GM21723 (cell line): ENCODE measurements at regions not wholly inside any gene's neighbourhood (a gene's known extent, or its start where the extent isn't known, plus 50 kb on each side); places are given as distances from the start of the nearest gene placed in this dataset.

ENCODE experiments used
- ATAC-seq: cut with Tn5 transposase; IDR thresholded peaks from one replicate; pipeline ENCODE4 v1.9.1; 2021; ENCODE audit warnings: mild to moderate bottlenecking, moderate library complexity; ENCODE audit not compliant: unreplicated experiment

DNA sequence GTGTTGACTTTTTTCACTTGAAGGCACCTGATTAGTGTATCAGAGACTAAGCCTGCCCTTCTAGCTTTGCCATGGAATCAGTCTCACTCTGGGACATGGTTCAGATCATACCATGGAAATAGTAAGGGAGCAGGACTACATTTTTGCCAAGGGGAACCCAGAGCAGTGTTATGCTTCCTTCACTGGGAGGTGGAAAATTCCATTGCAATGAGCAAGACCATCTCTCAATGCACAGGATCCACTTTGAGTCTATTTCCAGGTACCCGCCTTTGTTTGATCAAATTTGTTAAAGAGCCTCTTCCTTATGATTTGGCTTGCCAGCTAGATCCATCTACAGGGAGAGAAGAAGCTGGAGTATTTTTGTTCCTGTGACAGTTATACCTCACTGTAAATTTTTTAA, 395.8 kb downstream of the MTX2 start:
- ATAC-seq, result no peak

DNA sequence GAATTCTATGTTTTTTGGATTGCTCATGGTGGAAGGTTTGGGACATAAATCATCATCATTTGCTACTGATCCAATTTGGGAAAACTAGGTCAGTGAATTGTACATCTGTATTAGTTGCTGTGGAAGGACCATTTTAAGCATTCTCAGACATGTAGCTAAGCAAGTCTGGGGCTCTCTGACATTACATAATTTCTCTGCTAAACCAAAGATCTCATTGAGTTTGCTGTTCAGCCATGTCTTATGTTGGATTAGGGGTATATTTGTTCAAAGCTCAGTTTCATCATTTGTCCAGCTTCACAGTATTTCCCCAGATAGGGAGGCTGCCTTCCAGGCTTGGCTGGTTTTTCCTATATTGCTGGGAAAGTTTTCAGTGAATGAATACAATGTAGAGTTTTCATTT, 399.7 kb downstream of the MTX2 start:
- ATAC-seq, result no peak

DNA sequence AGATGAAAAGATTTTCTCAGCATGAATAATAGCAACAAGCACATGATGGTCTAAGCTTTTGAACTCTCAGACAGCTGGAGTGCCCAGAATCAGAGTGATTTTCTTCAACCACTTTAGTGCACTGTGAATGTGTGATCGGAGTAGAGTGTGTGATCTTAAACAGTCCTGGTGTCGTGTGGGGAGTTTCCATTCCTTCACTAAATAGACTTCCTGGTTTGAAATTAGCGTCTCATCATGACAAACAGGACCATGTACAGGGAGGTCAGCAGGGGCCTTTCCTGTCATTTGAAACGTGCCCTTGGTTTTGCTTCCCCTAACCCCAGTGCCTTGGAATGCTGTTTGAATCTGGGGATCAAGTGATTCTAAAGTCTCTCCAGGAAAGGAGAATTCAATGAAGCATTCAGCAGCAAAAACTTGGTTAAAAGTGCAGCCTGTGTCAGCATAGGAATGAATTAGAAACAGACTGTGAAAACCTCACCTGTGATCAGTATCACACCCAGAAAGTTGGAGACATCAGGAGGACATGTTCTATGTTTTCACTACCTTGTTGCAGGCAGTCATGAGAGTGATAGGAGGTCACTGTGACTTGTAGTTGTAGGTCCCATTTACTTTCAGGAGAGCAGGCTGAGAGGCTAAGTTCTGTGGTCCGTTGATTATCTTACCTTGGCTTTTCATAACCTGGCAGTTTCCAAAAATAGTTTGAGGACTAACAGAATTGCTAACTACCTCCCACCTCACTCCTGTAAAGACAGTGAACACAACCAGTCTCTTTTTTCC, 400.3 kb downstream of the MTX2 start:
- ATAC-seq, result no peak

DNA sequence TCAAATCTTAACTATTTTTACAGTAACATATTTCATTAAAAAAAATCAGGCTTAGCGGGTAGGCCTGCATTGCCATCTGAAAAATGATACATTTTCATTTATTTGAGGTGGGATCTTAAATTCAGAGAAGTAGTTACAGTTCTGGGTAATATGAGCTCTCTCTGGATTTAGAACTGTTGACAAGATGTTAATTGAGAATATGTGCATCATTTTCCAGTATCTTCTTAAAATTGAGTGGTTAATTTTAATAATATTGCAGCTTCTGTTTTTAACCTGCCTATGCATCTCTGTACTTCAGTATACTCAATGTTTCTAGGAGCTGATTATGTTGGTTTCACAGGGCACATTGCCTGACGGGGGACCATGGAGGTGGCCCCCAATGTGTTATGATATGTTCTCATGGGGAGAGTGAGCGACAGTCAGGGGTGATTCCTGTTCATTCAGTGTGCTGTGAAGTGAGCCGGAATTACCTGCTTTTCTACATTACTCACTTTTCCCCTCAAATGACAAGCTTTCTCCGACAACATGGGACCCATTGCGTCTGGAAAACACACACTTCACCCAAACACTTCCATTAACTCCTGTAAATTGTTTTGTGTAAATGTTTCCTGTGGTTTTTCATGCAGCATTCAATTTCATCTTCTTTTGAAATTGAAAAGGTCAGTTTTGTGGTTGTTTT, 406.2 kb downstream of the MTX2 start:
- no peak for ATAC-seq

DNA sequence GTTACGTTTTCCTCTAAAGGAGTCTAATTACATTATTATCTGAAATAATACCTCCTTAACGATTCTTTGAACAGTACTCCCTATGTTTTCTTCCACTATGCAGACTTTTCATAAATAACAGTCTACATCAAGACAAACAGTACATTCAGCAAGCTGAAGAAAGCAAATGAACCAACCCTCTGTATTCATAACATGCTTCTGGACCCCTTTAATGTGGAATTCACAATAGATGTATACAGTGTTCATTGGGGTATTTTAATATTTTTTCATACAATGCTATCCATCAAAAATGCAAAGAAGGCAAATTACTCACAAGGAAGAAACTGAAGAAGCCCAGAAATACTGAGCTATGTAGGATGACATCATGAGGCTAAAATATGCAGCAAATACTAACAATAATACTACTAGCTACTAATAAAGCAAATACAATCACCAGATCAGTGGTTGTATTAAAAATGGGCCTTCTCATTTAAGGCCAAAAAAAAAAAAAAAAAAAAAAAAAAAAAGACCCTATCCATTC, 408.6 kb downstream of the MTX2 start:
- no peak for ATAC-seq

DNA sequence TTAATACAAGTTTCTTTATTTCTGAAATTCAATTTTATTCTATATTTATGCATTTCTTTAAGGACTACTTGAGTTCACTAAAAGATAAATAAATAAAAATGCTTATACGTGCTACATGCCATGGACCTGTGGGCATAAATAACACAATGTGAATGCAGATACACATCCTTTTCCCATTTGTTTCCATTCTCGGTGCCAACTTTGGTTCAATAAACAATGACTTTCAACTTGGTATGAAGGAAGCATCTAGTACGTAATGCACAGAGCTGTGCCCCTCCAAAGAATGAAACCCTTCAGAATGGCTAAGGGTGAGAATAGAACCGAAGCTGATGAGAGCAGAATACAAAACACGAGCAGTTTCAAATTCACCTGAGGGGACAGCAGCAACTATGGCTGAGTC, 409.3 kb downstream of the MTX2 start:
- no peak for ATAC-seq

DNA sequence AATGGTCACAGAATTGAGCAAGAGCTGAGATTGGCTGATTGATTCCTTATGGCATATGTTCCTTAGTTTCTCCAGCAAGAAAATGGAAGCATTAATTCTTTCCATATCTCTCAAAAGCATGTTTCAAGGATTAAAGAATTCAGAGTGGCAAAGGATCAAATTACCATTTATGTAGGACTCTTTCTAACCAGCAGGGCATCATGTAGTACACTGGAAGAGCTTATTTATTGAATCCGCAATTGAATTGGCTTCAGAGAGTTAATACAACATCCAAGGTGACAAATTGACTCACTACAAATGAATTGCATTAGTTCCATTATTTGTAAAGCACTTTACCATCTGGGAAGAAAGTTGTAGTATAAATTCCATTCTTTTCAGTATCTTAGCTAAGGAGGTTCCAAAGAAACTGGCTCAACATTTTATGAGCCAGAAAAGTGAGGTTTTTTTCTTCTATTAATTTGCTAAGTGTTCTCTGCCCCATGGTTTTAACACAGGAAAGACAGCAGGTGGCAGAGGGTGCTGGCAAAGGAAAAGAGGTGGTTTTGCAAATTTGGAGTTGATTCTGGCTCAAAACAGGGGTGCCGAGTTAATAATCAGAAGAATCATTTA, 409.9 kb downstream of the MTX2 start:
- no peak for ATAC-seq

DNA sequence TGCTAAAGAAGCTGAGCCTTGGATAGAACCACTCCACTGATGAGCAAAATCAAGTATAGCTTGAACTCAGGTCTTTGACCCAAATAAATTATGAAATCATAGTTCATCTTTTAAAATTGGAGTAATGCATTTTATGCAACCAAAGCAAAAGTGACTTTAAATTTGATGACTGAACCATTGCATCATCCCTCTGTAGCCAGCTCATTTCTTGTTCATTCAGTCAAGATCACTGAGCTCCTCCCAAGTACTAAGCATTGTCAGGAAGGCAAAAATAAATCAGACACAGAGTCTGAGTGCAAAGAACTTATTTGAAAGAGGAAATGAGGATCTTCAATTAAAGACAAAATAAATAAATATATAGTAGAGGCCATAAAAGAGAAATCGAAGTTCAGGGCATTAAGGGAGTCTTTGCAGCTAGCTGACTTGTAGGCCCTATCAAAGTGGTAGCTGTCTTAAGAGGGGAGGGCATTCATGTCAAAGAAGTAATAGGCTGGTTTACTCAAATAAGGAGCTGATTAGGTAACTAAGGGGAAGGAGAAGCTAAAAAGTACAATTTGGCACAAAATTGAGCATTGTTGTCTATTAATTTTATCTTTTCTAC, 411.8 kb downstream of the MTX2 start:
- no peak for ATAC-seq

DNA sequence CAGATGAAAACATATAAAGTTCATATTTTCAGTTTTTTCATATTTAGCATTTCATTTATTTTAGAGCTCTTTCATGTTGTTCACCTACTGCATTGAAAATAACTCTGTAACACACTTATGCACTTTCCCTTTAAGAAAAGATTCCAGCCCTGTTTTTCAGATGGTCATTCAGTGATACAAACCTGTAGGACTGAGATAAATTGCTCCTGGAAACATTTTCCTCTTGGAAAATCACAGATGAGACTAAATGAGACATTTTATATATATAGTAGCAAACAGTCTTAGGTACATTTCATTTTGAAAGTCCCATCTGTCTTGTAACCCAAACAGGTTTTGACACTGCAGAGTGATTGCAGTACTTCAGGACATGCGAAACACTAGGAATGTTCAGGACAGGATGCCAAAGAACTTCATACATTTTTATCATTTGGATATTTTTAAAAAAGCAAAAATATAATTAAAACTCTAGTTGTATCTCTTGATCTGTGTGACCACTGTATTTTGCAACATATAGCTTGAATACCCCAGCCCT, 412.4 kb downstream of the MTX2 start:
- no peak for ATAC-seq

DNA sequence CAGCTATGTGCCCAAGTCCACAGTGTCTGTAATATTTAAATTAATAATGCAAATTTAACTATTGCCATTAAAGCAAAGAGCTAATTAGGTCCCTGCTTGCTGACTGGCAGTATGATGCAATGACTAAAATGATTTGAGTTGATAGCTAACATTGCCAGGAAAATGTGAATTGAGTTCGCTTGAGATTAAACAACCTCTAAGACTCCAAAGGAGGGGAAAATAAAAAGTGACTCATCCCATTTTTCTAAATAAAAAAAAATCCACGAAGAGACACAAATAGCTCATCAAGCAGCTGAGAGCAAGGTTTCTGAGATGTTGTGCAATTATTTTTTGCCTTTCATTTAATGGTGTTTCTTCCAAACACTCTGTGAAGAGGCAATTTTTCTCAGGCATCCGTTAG, 413.0 kb downstream of the MTX2 start:
- no peak for ATAC-seq

DNA sequence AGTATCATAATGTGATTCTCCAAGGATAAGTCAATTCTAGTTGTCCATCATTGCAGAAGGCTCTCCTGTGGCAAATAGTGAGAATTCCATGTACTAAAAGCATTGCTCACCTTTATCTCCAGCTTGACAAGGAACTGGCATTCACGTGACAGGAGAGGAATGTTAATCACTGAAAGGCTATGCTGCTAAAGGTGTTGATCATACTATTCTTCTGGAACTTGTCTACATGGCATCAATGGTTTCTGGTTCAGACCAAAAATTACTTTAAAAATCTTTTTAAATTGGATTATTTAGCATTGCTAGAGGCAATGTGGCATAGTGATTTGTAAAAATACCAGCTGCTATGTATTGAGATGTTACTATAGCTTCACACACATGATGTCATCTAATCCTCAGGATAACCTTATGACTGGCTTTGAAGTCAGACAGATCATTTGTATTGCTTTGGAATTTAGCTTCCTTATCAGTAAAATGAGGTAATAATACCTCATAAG, 414.4 kb downstream of the MTX2 start:
- no peak for ATAC-seq

DNA sequence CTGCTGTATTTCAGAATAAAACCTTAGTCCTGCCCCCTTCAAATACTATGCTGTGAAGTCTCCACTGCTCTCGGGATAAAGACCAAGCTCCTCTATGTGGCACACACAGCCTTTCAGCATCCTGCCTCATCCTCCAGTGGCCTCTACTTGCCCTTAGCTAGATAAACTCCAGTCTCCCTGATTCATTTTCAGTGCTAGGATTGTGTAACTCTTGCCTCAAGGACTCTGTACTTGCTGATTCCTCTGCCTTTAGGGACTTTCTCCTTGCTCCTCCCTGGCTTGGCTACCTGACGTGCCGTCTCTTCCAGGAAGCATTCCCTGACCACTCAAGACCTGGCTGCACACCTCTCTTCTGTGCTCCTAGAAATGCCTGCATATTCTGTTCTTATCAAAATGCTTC, 416.7 kb downstream of the MTX2 start:
- no peak for ATAC-seq

DNA sequence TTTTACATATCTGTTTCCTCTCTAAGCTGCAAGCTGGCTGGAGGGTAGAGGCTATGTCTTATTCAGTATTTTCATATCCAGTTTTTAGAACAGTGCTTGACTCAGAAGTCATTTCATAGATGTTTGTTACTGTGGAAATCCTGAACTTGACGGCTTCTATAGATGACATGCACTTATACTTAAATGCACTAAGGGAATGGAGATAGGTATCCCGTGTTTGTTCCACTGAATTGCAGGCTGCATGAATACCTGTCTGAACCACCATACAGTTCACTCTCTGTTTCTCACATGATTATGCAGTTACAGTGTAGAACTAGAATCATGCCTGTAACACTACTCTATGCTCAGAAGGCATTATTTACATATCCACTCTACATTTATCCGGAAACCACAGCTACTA, 417.1 kb downstream of the MTX2 start:
- no peak for ATAC-seq

DNA sequence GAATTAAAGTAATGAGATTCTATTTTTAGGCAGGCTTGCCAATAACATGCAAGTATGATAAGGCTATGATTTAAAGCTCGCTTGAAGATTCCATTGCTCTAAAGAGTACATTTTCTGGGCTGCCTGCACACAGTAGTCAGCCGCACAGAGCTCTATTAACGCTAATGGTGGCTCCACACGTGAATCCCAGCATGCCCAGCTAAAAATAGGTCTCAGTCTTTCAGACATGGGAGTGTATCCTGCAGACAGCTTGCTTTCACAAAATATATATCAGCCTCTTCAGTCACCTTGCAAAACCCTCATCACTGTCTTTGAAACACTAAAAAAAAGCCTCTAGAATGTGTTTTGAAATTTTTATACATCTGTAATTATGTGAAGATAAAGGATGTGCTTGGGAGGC, 418.1 kb downstream of the MTX2 start:
- ATAC-seq, result no peak

DNA sequence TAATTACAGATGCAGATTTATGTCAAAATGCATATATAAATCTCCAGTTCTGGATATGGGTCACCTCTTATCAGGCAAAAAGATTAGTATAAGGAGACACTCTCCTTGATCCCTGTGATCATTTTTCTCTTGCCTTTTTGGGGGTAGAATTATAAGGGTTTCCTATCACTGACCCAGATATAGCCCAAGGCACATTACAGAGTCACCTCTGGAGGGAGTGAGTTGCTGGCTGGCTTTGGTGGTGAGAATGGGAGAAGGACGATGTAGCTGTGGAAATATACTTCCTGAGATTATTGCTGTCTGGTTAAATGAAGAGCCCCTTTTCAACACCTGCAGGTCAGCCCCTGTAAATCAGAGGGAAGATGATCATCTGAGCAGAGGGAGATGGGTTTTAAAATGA, 418.7 kb downstream of the MTX2 start:
- ATAC-seq, result no peak

DNA sequence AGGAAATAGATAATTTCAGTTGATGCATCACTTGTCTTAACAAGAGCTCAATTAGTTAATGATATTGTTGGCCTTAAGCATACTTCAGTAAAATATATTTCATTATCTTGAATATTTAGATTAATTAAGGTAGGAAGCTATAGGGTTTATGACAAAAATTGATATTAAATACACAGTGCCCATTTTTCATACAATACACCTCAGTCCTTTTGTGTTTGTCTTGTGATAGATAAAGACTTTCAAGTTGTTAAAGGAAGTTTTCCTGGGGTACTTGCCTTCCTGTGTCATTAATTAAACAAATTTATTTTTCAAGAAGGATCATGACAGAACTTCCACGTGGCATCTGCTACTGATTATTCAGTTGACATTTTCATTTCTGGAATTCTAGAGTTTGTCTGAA, 420.5 kb downstream of the MTX2 start:
- ATAC-seq, result no peak

DNA sequence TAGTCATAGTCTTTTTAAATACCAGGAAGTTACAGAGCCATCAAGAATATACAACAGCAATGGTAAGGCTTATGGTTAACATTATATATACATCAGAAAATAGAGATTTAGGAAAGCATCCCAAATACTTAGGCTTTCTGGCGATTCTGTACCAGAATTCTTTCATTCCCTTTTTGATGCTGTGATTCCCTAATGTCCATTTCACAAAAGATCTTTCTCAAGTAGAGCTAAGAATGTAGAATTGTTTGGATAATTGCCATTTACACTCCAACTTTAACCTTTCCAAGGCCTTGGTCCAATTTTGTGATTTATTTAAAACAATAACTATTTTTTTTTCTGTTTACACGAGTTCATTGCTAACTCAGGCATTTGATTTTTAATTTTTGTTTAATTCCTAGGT, 422.2 kb downstream of the MTX2 start:
- ATAC-seq, result no peak

DNA sequence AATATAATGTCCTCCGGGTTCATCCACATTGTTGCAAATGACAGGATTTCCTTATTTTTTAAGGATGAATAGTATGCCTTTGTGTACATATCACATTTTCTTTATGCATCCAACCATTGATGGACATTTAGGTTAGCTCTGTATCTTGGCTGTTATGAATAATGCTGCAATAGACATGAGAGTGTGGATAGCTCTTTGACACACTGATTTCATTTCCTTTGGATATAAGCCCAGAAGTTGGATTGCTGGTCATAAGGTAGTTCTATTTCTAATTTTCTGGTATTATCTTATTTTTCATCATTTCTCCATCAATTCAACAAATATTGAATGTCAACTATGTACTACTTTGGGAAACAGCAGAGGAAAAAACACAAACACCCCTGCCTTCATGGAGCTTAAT, 423.3 kb downstream of the MTX2 start:
- no peak for ATAC-seq

DNA sequence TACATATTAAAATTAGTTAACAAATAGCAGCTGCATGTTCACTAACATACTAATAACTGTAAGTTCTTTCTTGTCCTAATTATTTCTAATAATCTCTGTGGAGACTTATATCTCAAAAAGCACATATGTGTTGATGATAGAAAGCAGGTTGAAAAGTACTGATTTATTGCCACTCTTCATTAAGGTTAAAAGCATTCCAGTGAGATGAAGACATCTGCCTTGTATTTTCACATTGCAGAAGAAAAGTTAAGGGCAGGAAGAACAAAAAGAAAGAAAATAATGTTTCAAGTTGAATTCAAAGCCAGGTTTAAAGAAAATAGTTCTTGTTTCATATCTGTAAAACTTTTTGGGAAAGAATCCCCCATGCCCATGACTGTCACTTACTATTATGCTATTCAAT, 429.9 kb downstream of the MTX2 start:
- no peak for ATAC-seq

DNA sequence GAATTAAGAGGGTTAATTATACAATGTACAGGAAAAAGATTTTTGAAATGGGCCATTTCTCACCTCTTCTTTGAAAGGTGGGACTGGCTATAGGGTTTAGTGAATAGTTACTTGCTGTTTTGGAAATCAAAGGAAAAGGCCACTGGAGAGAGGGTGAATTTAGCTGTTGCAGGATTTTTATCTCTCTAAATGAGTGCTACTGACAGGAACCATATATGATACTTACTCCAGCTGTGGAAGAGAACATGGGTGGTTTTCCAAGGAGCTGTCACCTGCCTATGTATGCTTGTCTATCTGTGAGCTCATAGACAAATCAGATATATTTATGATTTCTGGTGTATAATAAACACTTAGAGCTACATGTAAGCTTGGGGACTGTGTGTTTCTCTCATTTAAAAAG, 430.4 kb downstream of the MTX2 start:
- ATAC-seq, result no peak

DNA sequence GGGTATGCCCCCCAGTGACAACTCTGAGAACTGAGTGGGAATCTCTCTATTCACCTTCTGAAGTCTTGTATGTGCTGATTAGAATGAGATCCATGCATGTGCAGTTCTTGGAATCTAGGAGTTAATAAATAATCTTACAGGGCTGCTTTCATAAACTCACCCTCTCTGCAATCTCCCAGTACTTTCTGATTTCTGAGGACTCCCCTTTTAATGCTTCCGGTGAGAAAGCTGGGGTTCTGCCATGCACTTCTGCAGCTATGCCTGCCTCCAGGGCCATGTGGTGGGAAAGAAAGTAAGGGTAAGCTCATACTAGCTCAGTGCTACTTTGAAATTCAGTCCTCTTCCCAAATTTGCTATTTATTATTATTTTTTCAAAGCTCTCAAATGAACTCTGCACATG, 432.9 kb downstream of the MTX2 start:
- ATAC-seq, result no peak
